GM21381 (cell line): ENCODE measurements at regions not wholly inside any gene's neighbourhood (a gene's known extent, or its start where the extent isn't known, plus 50 kb on each side); places are given as distances from the start of the nearest gene placed in this dataset.
"Not testable (repeated sequence)": the region's sequence is repeated elsewhere in the genome, so short reads cannot be mapped to it uniquely, and the experiment has no call there.

ENCODE experiments used
- ATAC-seq: cut with Tn5 transposase; IDR thresholded peaks from one replicate; pipeline ENCODE4 v1.9.1; 2021; ENCODE audit warnings: mild to moderate bottlenecking, moderate library complexity; ENCODE audit not compliant: unreplicated experiment

- ATAC-seq: no peak
Observed at GRCh38 chr13:103952183-103952582, 886.0 kb upstream of the SLC10A2 start.

DNA sequence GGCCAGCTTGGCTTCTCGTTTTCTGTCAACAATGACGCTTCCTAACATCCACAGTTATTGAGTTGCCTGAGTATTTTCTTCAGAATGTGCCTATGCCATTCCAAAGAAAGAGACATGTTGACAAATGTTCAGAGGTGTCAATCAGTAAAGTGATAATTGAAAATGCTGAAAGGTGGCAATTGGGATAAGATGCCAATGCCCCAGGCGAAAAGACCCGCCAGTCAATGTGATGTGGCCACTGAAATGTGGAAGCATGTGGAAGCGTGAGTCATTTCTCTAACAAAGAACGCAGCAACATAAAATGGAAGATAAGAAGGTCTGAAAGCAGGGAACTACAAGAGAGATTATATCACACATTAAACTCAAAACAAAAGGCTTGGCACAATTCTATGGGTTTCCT, 882.2 kb upstream of the SLC10A2 start:
- ATAC-seq: no peak

- no peak for ATAC-seq
Observed at GRCh38 chr13:103945836-103946235, 879.6 kb upstream of the SLC10A2 start.

GRCh38 chr13:103941506-103942140, 875.4 kb upstream of the SLC10A2 start:
- ATAC-seq: no peak

- ATAC-seq: no peak
Observed at GRCh38 chr13:103935117-103935516, 868.9 kb upstream of the SLC10A2 start.

GRCh38 chr13:103931885-103932284, 865.7 kb upstream of the SLC10A2 start:
- ATAC-seq: no peak

GRCh38 chr13:103931331-103931845, 865.2 kb upstream of the SLC10A2 start:
- no peak for ATAC-seq

DNA sequence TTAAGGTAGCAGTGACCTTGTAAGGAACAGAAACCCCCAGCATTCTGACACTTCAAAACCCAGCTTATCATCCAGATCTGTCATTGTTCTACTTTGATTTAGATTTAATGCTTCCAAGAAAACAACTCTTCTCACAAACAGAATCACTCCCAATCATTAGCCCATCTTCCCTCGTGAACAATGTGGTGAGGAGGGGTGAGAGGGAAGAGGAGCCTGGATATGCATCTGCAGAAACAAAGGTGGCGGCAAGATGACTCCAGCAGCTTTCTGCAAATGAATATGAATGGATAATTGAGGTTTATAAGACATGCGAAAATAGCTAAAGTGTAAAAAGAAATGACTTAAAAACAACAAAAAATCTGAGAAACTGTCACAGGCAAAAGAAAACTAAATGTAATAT, 859.9 kb upstream of the SLC10A2 start:
- ATAC-seq: no peak

DNA sequence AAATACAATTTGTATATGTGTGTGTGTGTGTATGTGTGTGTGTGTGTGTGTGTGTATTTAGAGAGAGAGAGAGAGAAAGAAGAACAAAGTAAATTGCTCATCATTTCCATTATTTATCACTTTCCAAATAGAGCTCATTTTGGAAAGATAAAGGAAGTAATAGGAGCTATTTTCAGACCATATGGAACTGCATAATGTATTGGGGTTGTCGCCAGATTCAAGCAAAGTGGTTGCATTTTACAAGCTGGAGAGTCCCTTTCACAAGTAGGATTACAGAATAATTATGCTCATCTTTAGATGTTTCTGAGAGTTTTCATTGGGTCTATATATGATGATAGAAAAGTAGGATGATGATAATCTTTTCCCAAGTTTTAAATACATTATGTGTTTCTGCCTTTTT, 842.7 kb upstream of the SLC10A2 start:
- no peak for ATAC-seq

GRCh38 chr13:103908274-103908673, 842.1 kb upstream of the SLC10A2 start:
- no peak for ATAC-seq

DNA sequence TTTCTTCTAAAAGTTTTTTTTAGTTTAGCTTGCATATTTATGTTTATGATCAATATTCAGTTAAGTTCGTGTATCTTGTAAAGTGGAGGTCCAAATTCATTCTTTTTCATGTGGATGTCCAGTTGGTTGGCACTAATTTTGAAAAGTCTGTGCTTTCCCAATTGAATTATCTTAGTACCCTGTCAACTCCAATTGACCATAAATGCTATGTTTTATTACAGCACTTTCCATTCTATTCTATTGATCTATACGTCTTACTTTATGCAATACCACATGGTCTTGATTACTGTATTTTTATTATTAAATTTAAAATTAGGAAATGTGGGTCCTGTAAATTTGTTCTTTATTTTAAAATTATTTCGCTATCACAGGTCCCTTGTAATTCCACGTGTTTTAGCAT, 837.6 kb upstream of the SLC10A2 start:
- no peak for ATAC-seq

GRCh38 chr13:103898481-103898880, 832.3 kb upstream of the SLC10A2 start:
- no peak for ATAC-seq

GRCh38 chr13:103895835-103896531, 829.8 kb upstream of the SLC10A2 start:
- ATAC-seq: peak; percentile 49

- no peak for ATAC-seq
Observed at GRCh38 chr13:103894626-103895025, 828.4 kb upstream of the SLC10A2 start.

DNA sequence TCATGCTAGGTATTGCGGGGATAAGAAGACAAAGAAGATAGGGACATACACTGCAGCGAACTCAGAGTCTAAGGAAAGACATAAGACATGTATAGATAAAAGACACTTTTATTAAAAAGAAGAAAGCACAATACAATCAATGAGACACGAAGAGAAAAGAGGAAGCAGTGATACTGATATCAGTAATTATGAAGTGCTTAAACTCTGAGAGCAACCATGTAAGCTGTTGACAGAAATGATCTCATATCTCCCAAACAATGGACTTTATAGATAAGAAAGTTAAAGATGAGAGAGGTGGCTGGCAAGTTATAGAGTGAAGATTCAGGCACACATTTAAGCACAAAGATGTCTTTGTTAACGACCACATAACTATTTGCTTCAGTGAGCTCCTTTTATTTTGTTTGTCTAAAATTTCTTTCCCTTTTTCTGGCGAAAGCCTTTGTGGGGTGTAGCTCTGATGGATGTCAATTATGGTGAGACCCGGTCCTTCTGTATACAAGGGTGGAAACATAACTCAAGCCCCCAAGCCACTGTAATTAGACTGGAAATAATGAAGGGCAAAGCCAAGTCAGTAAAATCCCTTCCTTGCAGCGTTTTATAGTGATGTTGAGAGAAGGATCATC, 818.0 kb upstream of the SLC10A2 start:
- no peak for ATAC-seq

DNA sequence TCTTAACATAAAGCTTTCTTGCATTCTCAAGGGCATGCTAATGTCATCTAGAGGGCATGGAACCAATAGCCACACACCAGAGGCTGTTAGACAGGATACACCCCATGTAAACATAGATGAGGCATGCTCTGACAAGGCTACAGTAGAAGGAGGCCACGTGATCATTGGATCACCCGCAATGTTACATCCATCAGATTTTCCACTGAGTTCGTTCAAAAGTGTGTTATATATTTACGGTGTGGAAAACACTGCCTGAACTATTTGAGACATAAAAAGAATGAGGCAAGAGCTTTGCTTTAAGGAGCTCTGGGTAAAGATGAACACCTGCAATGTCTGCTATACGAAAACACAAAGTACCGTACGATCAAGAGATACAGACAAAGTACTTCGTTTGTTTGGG, 817.5 kb upstream of the SLC10A2 start:
- ATAC-seq: no peak

- ATAC-seq: no peak
Observed at GRCh38 chr13:103883164-103883563, 816.9 kb upstream of the SLC10A2 start.

DNA sequence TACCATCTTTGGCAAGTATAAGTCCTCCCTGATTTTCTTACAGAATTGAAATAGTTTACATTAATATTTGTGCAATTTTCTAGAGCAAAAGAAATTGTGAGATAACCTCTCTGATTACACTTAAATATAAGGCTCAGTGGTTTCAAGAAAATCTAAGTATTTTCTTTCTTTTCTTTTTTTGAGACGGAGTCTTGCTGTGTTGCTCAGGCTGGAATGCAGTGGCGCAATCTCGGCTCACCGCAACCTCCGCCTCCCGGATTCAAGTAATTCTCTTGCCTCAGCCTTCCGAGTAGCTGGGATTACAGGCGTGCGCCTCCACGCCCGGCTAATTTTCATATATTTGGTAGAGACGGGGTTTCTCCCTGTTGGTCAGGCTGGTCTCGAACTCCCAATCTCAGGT, 813.9 kb upstream of the SLC10A2 start:
- ATAC-seq: not testable (repeated sequence)

GRCh38 chr13:103878891-103879605, 812.8 kb upstream of the SLC10A2 start:
- ATAC-seq: no peak

DNA sequence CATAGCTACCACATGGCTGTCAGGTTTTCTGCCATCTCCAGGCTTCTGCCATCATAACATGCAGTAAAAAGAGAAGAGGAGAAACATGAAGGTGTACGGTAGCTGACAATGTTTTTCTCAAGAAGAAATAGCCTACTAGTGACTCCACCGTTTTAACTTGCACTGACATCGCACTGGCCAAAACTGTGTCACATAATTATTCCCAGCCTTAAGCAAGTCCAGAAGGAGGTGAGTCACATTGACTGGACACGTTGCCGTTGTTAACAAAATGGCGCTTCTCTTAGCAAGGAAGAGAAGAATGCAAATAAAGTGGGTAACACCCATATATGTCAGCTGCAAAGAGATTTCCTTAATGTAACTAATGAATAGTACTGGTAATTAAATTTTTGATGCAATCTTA, 810.4 kb upstream of the SLC10A2 start:
- ATAC-seq: no peak

- ATAC-seq: no peak
Observed at GRCh38 chr13:103873725-103874124, 807.5 kb upstream of the SLC10A2 start.
